ENCODE measurements at regions not wholly inside any gene's neighbourhood (a gene's known extent, or its start where the extent isn't known, plus 50 kb on each side); places are given as distances from the start of the nearest gene placed in this dataset.

GRCh38 chr4:84366907-84367306, 132.2 kb downstream of the NKX6-1 start:
- H3K4me2 ChIP-seq (ENCODE audit: insufficient read depth, insufficient read length, low read length): no peak overlapping the region
- WGBS (ENCODE audit: extremely low coverage, insufficient read length, low lambda C conversion rate): no CpG with 5 or more reads among the region's 2 CpGs
- H3K27ac ChIP-seq (ENCODE audit: insufficient read length, low read depth, low read length): no peak overlapping the region
- Mint-ChIP-seq H3K27ac (no peak overlapping the region), H3K27me3 (ENCODE audit: low read depth) (peaks cover 5% of the 10 kb centered on the region), H3K4me3 (no peak overlapping the region), H3K4me1 (peaks cover 7 to 20% of the 10 kb centered on the region in 2 experiments), H3K36me3 (ENCODE audit: insufficient read depth in 1 of 3, low read depth in 3 of 3) (peaks cover 0 to 2% (median 0%) of the 10 kb centered on the region in 3 experiments; a peak in 2 of 7 replicates), H3K9me3 (peaks cover 2% of the 10 kb centered on the region in 2 experiments; a peak in 2 of 5 replicates)
- H3K9ac ChIP-seq (ENCODE audit: extremely low read depth, insufficient read length, low read length): no peak overlapping the region
- no peak overlapping the region for H3T11ph ChIP-seq (ENCODE audit: low read length)
- no peak overlapping the region for H3K4ac ChIP-seq (ENCODE audit: low read depth, low read length)
- no peaks in the 10 kb centered on the region for H3K4me1 ChIP-seq (ENCODE audit: insufficient read depth, low read length)
- H2AK5ac ChIP-seq (ENCODE audit: insufficient read length, low read length): no peak overlapping the region
- no peak overlapping the region for H3K18ac ChIP-seq (ENCODE audit: insufficient read length, low read depth, low read length)
- no peak overlapping the region for H3K23ac ChIP-seq (ENCODE audit: insufficient read length, low read depth, low read length)
- TF ChIP-seq CTCF (conservative IDR thresholded peaks at IDR 0.05): no peak
- no peaks in the 10 kb centered on the region for H3K9me3 ChIP-seq (ENCODE audit: control insufficient read depth, low read depth, low read length)
- H2BK12ac ChIP-seq (ENCODE audit: insufficient read length, low read depth, low read length): no peak overlapping the region
- H2BK15ac ChIP-seq (ENCODE audit: low read depth, low read length): no peak overlapping the region
- H2BK120ac ChIP-seq (ENCODE audit: low read depth, low read length, poor library complexity, severe bottlenecking): no peak overlapping the region
- H2BK5ac ChIP-seq (ENCODE audit: insufficient read length, low read length): no peak overlapping the region
- no peak for DNase-seq
- no peaks in the 10 kb centered on the region for H3K79me2 ChIP-seq (ENCODE audit: insufficient read depth, low read length)
- no peak overlapping the region for H4K5ac ChIP-seq (ENCODE audit: insufficient read length, low read depth, low read length)
- no peak overlapping the region for H2AFZ ChIP-seq (ENCODE audit: low read length)
- H3K23me2 ChIP-seq (ENCODE audit: insufficient read length, low read depth, low read length, poor library complexity, severe bottlenecking): no peaks in the 10 kb centered on the region
- no peak overlapping the region for H4K91ac ChIP-seq (ENCODE audit: insufficient read length, low read depth, low read length)
- no peaks in the 10 kb centered on the region for H3K79me1 ChIP-seq (ENCODE audit: insufficient read depth, low read depth, low read length, poor library complexity, severe bottlenecking)
- H3K14ac ChIP-seq (ENCODE audit: insufficient read depth, low read length): no peak overlapping the region
- no peaks in the 10 kb centered on the region for H4K20me1 ChIP-seq (ENCODE audit: control insufficient read depth, insufficient read depth, insufficient read length)
- H3K56ac ChIP-seq (ENCODE audit: insufficient read length, low read depth, low read length): no peak overlapping the region
- H3K27me3 ChIP-seq (ENCODE audit: insufficient read depth, low read length): no peaks in the 10 kb centered on the region
- no peak overlapping the region for H4K8ac ChIP-seq (replicated peaks; ENCODE audit: insufficient read length, low read depth, low read length)
- no peak overlapping the region for H2BK20ac ChIP-seq (ENCODE audit: low read depth, low read length, poor library complexity, severe bottlenecking)
